ENCODE measurements at regions not wholly inside any gene's neighbourhood (a gene's known extent, or its start where the extent isn't known, plus 50 kb on each side); places are given as distances from the start of the nearest gene placed in this dataset.

DNA sequence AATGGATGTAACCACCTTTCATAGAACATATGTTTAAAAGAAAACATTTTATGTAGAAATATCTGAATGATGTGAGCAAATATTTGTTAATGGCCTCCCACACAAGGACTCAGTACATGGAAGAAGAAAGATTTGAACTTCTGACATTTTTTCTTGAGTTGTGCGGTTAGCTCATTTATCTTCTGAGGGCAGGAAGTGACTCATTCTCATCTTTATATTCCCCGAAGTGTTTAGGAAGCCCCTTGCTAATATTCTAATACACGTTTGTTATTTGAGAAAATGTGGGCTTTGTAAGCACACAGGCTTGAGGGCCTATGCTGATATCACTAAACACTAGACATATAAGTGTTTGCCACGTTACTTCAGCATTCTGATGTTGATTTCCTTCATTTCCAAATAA, 392.5 kb upstream of the PTBP2 start:
- Histone ChIP-seq H3K4me1 (ENCODE audit: control insufficient read depth in 1 of 2, insufficient read depth in 2 of 2, low read length in 2 of 2) (no peaks in the 10 kb centered on the region), H3K9me3 (ENCODE audit: control insufficient read depth, low read length) (no peaks in the 10 kb centered on the region), H3K4me3 (ENCODE audit: low read length in 2 of 2) (no peak overlapping the region), H3K27me3 (ENCODE audit: control insufficient read depth in 1 of 2, insufficient read depth in 2 of 2, low read length in 1 of 2) (no peaks in the 10 kb centered on the region), H3K27ac (ENCODE audit: low read depth in 1 of 2, low read length in 2 of 2) (no peak overlapping the region), H3K36me3 (ENCODE audit: control insufficient read depth in 1 of 2, insufficient read depth in 2 of 2, low read length in 1 of 2) (no peaks in the 10 kb centered on the region)
- no peak for DNase-seq
- whole genome bisulfite sequencing, 2 donors: 38 to 49% methylated on average over 4 of the region's 4 CpGs
- intact Hi-C loops (cut with DNase I): no loop called here
- ATAC-seq (ENCODE audit: low FRiP score): no peak

DNA sequence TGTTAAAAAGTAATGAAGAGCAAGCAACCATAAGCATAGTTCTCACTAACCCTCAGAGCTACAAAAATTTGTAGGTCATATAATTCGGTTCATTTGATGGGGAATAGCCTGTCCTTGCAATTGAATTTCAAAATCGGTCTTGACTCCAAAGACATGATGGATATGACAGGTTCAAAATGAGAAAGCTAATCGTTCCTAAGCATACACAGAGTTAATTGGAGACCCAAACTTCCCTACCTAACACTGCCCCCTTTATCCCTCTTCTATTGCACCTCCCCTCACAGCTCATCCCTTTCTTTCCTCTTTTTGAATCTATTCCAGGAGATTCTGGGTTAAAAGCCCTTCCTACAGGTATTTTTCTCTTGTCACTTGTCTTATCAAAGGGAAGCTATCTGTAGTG, 390.0 kb upstream of the PTBP2 start:
- Histone ChIP-seq H3K27me3 (ENCODE audit: control insufficient read depth in 1 of 2, insufficient read depth in 2 of 2, low read length in 1 of 2) (no peaks in the 10 kb centered on the region), H3K4me3 (ENCODE audit: low read length in 2 of 2) (no peak overlapping the region), H3K4me1 (ENCODE audit: control insufficient read depth in 1 of 2, insufficient read depth in 2 of 2, low read length in 2 of 2) (no peaks in the 10 kb centered on the region), H3K36me3 (ENCODE audit: control insufficient read depth in 1 of 2, insufficient read depth in 2 of 2, low read length in 1 of 2) (no peaks in the 10 kb centered on the region), H3K27ac (ENCODE audit: low read depth in 1 of 2, low read length in 2 of 2) (no peak overlapping the region), H3K9me3 (ENCODE audit: control insufficient read depth, low read length) (no peaks in the 10 kb centered on the region)
- 85% methylated on average over 3 of the region's 3 CpGs for WGBS, 2 donors
- intact Hi-C loops (cut with DNase I): no loop called here
- DNase-seq: no peak
- no peak for ATAC-seq (ENCODE audit: low FRiP score)

DNA sequence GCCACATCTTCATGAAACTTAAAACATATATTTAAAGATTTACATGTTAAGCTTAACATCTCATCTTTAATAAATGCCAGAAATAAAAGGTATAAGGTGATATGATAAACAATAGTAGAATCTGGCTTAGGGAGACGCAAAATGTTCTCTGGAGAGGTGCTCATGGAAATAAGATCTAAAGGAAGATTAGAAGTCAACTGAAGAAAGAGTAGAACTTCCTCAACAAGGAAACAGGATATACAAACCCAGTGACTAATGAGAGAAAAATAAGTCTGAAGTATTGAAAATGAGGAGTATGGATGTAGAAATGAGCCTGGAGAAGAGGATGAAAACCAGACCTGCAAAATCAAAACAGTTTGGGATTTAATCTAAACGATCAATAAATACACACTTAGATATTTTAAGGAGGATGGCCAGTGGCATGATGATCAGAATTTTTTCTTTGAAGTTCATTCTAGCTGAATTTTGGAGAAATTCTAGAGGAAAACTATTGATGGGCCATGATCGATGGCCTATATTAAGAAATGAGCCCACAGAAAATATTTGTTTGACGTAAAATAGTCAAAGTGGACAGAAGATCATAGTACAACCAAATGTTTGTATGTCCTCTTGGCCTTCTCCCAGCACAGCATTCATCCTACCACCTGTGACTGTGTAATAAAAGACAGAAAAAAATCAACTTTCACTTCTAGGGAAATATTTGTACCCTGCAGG, 387.9 kb upstream of the PTBP2 start:
- no peak for DNase-seq
- intact Hi-C loops (cut with DNase I): no loop called here
- Histone ChIP-seq H3K27ac (ENCODE audit: low read depth in 1 of 2, low read length in 2 of 2) (no peak overlapping the region), H3K4me3 (ENCODE audit: low read length in 2 of 2) (no peak overlapping the region), H3K27me3 (ENCODE audit: control insufficient read depth in 1 of 2, insufficient read depth in 2 of 2, low read length in 1 of 2) (no peaks in the 10 kb centered on the region), H3K36me3 (ENCODE audit: control insufficient read depth in 1 of 2, insufficient read depth in 2 of 2, low read length in 1 of 2) (no peaks in the 10 kb centered on the region), H3K9me3 (ENCODE audit: control insufficient read depth, low read length) (no peaks in the 10 kb centered on the region), H3K4me1 (ENCODE audit: control insufficient read depth in 1 of 2, insufficient read depth in 2 of 2, low read length in 2 of 2) (no peaks in the 10 kb centered on the region)
- WGBS, 2 donors: 77 to 92% methylated on average over 4 of the region's 4 CpGs
- no peak for ATAC-seq (ENCODE audit: low FRiP score)

DNA sequence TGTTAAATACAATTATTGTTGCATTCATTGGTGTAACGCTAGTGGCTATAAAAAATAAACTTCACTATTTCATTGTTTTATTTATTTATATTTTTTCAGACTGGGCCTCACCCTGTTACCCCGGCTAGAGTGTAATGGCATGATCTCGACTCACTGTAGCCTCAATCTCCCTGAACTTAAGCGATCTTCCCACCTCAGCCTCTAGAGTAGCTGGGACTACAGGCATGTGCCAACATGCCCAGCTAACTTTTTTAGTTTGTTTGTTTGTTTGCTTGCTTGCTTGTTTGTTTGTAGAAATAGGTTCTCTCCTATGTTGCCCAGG, 387.4 kb upstream of the PTBP2 start:
- WGBS, 2 donors: 91 to 93% methylated on average over 4 of the region's 4 CpGs
- Histone ChIP-seq H3K27me3 (ENCODE audit: control insufficient read depth in 1 of 2, insufficient read depth in 2 of 2, low read length in 1 of 2) (no peaks in the 10 kb centered on the region), H3K4me3 (ENCODE audit: low read length in 2 of 2) (no peak overlapping the region), H3K36me3 (ENCODE audit: control insufficient read depth in 1 of 2, insufficient read depth in 2 of 2, low read length in 1 of 2) (no peaks in the 10 kb centered on the region), H3K27ac (ENCODE audit: low read depth in 1 of 2, low read length in 2 of 2) (no peak overlapping the region), H3K9me3 (ENCODE audit: control insufficient read depth, low read length) (no peaks in the 10 kb centered on the region), H3K4me1 (ENCODE audit: control insufficient read depth in 1 of 2, insufficient read depth in 2 of 2, low read length in 2 of 2) (no peaks in the 10 kb centered on the region)
- DNase-seq (no peak), ATAC-seq (ENCODE audit: low FRiP score) (no peak)
- intact Hi-C loops (cut with DNase I): no loop called here

DNA sequence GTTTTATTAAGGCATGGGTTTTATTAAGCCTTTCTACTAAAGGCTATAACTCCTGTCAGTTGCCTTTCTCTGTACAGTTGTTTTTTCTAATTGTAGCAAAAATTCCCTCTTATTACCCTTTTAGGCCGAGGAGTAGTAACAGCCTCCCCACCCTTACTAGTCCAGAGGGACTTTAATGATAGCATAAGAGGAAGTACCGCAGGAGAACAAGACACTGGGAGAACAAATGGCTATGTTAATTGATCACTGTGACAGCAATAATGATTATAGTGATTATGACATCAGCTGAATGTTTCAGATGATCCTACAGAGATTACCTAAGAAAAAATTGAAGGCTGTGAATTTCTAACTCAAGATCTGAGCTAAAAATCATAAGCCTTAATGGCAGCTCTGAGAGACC, 383.0 kb upstream of the PTBP2 start:
- WGBS, 2 donors: 63 to 77% methylated on average over 2 of the region's 2 CpGs

DNA sequence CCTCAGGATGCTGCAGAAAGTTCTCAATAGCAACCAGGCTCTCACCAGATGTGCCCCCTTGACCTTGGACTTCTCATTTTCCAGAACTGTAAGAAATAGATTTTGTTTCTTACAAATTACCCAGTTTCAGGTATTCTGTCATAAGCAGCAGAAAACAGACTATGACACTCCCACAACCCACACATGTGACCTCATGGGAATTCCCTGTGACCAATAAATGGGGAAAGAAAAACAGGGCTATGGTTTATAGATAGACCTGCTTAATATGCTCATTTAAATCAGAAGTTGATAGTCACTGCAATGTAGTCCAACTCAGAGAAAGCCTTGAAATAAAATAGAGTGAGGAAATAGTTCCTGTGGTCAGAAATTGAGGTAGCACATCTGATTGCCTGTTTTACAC, 380.9 kb upstream of the PTBP2 start:
- ATAC-seq (ENCODE audit: low FRiP score): no peak
- Histone ChIP-seq H3K9me3 (ENCODE audit: control insufficient read depth, low read length) (no peaks in the 10 kb centered on the region), H3K27ac (ENCODE audit: low read depth in 1 of 2, low read length in 2 of 2) (no peak overlapping the region)

More for the DNA sequence above, 383.0 kb upstream of the PTBP2 start:
- DNase-seq (no peak), ATAC-seq (ENCODE audit: low FRiP score) (no peak)
- Histone ChIP-seq H3K36me3 (ENCODE audit: control insufficient read depth in 1 of 2, insufficient read depth in 2 of 2, low read length in 1 of 2) (no peaks in the 10 kb centered on the region), H3K27ac (ENCODE audit: low read depth in 1 of 2, low read length in 2 of 2) (no peak overlapping the region), H3K4me1 (ENCODE audit: control insufficient read depth in 1 of 2, insufficient read depth in 2 of 2, low read length in 2 of 2) (no peaks in the 10 kb centered on the region), H3K27me3 (ENCODE audit: control insufficient read depth in 1 of 2, insufficient read depth in 2 of 2, low read length in 1 of 2) (no peaks in the 10 kb centered on the region), H3K9me3 (ENCODE audit: control insufficient read depth, low read length) (no peaks in the 10 kb centered on the region), H3K4me3 (ENCODE audit: low read length in 2 of 2) (no peak overlapping the region)
- intact Hi-C loops (cut with DNase I): no loop called here

DNA sequence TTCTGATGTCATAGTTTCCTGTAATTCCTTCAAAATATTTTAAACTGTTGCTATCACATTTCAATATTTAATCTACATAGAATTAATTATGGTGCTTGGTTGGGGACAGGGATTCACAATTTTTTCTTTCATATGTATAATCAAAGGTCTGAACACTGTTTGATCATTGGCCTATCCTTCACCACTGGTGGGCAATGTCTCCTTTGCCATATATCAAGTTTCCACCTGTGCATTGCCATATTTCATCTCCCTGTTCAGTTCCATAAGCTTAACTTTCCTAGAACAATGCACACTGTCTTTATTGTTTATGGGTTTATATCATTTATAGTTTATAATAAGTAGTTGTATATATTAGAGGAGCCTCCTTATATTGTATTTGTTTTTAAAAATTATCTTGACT, 374.9 kb upstream of the PTBP2 start:
- Histone ChIP-seq H3K27me3 (ENCODE audit: control insufficient read depth in 1 of 2, insufficient read depth in 2 of 2, low read length in 1 of 2) (no peaks in the 10 kb centered on the region), H3K27ac (ENCODE audit: low read depth in 1 of 2, low read length in 2 of 2) (no peak overlapping the region), H3K4me1 (ENCODE audit: control insufficient read depth in 1 of 2, insufficient read depth in 2 of 2, low read length in 2 of 2) (no peaks in the 10 kb centered on the region), H3K9me3 (ENCODE audit: control insufficient read depth, low read length) (no peaks in the 10 kb centered on the region), H3K4me3 (ENCODE audit: low read length in 2 of 2) (no peak overlapping the region), H3K36me3 (ENCODE audit: control insufficient read depth in 1 of 2, insufficient read depth in 2 of 2, low read length in 1 of 2) (no peaks in the 10 kb centered on the region)
- no peak for ATAC-seq (ENCODE audit: low FRiP score)
- no peak for DNase-seq
- intact Hi-C loops (cut with DNase I): no loop called here

More for the DNA sequence above, 380.9 kb upstream of the PTBP2 start:
- Histone ChIP-seq H3K4me3 (ENCODE audit: low read length in 2 of 2) (no peak overlapping the region), H3K4me1 (ENCODE audit: control insufficient read depth in 1 of 2, insufficient read depth in 2 of 2, low read length in 2 of 2) (no peaks in the 10 kb centered on the region), H3K36me3 (ENCODE audit: control insufficient read depth in 1 of 2, insufficient read depth in 2 of 2, low read length in 1 of 2) (no peaks in the 10 kb centered on the region), H3K27me3 (ENCODE audit: control insufficient read depth in 1 of 2, insufficient read depth in 2 of 2, low read length in 1 of 2) (no peaks in the 10 kb centered on the region)
- intact Hi-C loops (cut with DNase I): no loop called here
- DNase-seq: no peak

DNA sequence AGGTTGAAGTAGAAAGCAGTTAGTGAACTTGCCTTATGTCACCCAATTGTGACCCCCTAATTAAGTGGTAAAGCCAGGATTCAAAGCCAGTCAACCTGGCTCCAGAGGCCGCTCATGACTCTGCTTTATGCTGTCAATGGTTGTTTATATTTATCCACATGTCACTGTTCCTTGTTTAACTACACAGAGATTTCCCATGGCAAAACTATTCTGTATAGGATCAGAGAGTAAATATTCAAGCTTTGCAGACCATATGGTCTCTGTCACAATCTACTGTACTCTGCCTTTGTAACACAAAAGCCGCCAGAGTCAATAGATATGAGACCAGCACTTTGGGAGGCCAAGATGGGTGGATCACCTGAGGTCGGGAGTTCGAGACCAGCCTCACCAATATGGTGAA, 371.7 kb upstream of the PTBP2 start:
- H3K9me3 ChIP-seq (ENCODE audit: control insufficient read depth, low read length): no peaks in the 10 kb centered on the region
- H3K4me3 ChIP-seq (ENCODE audit: low read length in 2 of 2): no peak overlapping the region
- H3K4me1 ChIP-seq (ENCODE audit: control insufficient read depth in 1 of 2, insufficient read depth in 2 of 2, low read length in 2 of 2): no peaks in the 10 kb centered on the region
- DNase-seq: no peak
- H3K36me3 ChIP-seq (ENCODE audit: control insufficient read depth in 1 of 2, insufficient read depth in 2 of 2, low read length in 1 of 2): no peaks in the 10 kb centered on the region
- ATAC-seq (ENCODE audit: low FRiP score): no peak
- no peak overlapping the region for H3K27ac ChIP-seq (ENCODE audit: low read depth in 1 of 2, low read length in 2 of 2)
- H3K27me3 ChIP-seq (ENCODE audit: control insufficient read depth in 1 of 2, insufficient read depth in 2 of 2, low read length in 1 of 2): no peaks in the 10 kb centered on the region
- intact Hi-C loops (cut with DNase I): no loop called here
- WGBS, 2 donors: 97 to 98% methylated on average over 4 of the region's 4 CpGs

DNA sequence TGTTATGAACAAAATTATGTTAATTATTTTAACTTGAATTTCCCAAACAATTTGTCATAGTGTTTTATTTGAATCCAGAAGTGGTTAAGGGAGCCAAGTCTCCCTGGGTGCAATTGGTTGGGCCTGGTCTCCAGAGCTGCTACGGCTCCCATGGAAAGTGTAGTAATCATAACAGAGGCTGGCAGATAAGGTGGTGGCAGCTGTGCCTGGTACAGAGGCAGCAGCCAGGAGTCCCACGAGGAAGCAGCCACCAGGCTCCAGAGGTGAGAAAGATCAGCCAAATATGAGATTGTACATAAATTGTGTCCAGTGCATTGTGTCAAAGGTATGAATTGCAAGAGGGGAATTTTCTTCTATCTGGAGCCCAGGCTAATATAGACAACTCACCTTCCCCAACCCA, 368.9 kb upstream of the PTBP2 start:
- ATAC-seq (ENCODE audit: low FRiP score) (no peak), DNase-seq (no peak)
- Histone ChIP-seq H3K27ac (ENCODE audit: low read depth in 1 of 2, low read length in 2 of 2) (no peak overlapping the region), H3K36me3 (ENCODE audit: control insufficient read depth in 1 of 2, insufficient read depth in 2 of 2, low read length in 1 of 2) (no peaks in the 10 kb centered on the region), H3K9me3 (ENCODE audit: control insufficient read depth, low read length) (no peaks in the 10 kb centered on the region), H3K4me3 (ENCODE audit: low read length in 2 of 2) (no peak overlapping the region), H3K27me3 (ENCODE audit: control insufficient read depth in 1 of 2, insufficient read depth in 2 of 2, low read length in 1 of 2) (no peaks in the 10 kb centered on the region), H3K4me1 (ENCODE audit: control insufficient read depth in 1 of 2, insufficient read depth in 2 of 2, low read length in 2 of 2) (no peaks in the 10 kb centered on the region)
- 7% methylated on average over 2 of the region's 2 CpGs for WGBS, 2 donors
- intact Hi-C loops (cut with DNase I): no loop called here
